ENCODE measurements at regions not wholly inside any gene's neighbourhood (a gene's known extent, or its start where the extent isn't known, plus 50 kb on each side); places are given as distances from the start of the nearest gene placed in this dataset.

DNA sequence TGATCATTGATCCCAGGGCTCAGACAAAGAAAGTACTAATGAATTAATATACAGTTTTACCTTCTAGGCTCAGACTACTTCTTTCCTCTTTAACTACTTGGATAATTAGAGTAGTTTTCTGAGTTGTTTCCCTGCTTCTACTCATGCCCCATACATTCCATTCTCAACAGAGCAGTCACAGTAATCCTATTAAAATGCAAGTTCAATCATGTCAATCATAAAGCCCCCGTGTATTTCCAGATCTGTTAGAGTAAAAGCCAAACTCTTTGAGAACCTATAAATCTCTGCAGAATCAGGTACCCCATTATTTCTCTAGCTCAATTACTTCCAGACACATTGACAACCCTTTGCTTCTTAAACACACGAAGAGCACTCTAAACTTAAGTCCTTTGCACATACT lies 242.1 kb upstream of the PRMT6 start:
- ChIA-PET CTCF (no interaction called here), POLR2A (no interaction called here)
- no peaks in the 10 kb centered on the region for H3K4me1 Mint-ChIP-seq
- ATAC-seq (ENCODE audit: low read depth) (no peak), DNase-seq (no peak)
- no peaks in the 10 kb centered on the region for H3K27me3 Mint-ChIP-seq
- H3K9me3 Mint-ChIP-seq: peaks cover 7% of the 10 kb centered on the region
- no peak for TF ChIP-seq CTCF (IDR thresholded peaks at IDR 0.05)
- H3K4me3 Mint-ChIP-seq: no peak overlapping the region
- H3K27ac Mint-ChIP-seq: no peak overlapping the region
- H3K36me3 Mint-ChIP-seq (ENCODE audit: low read depth): no peaks in the 10 kb centered on the region
- intact Hi-C loops (cut with micrococcal nuclease): no loop called here

- H3K27ac Mint-ChIP-seq: no peak overlapping the region
- POLR2A ChIA-PET: no interaction called here
- CTCF ChIA-PET: no interaction called here
- no peak for TF ChIP-seq CTCF (IDR thresholded peaks at IDR 0.05)
- DNase-seq (no peak), ATAC-seq (ENCODE audit: low read depth) (no peak)
- no peak overlapping the region for H3K4me3 Mint-ChIP-seq
- intact Hi-C loops (cut with micrococcal nuclease): no loop called here
- no peaks in the 10 kb centered on the region for H3K9me3 Mint-ChIP-seq
- no peaks in the 10 kb centered on the region for H3K4me1 Mint-ChIP-seq
- H3K27me3 Mint-ChIP-seq: no peaks in the 10 kb centered on the region
- H3K36me3 Mint-ChIP-seq (ENCODE audit: low read depth): no peaks in the 10 kb centered on the region
Observed at GRCh38 chr1:106817575-106817974, 238.9 kb upstream of the PRMT6 start.

DNA sequence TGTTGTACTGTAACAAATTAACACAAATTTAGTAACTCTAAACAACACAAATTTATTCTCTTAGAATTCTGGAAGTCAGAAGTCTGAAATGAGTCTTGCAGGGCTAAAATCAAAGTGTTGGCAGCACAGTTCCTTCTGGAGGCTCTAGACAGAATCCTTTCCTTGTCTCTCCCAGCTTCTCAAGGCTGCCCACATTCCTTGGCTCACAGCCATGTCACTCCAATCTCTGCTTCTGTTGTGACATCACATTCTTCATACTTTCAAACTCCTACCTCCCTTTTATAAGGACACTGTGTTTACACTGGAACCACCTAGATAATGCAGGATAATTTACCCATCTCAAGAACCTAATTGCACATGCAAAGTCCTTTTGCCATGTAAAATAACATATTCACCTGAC lies 225.0 kb upstream of the PRMT6 start:
- POLR2A ChIA-PET: no interaction called here

DNA sequence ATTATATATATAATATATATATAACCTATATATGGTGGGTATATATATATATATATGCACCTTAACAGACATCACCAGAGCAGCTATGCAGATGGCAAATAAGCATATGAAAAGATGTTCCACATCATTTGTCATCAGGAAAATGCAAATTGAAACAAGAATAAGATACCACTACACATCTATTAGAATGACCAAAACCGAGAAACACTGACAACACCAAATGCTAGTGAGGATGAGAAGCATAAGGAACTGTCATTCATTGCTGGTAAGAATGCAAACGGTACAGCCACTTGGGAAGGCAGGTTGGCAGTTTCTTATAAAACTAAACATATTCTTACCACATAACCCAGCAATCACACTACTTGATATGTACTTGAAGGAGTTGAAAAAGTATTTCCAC lies 219.8 kb upstream of the PRMT6 start:
- POLR2A ChIA-PET: no interaction called here
- Mint-ChIP-seq H3K27me3 (no peaks in the 10 kb centered on the region), H3K4me3 (no peak overlapping the region), H3K4me1 (no peaks in the 10 kb centered on the region), H3K27ac (no peak overlapping the region), H3K36me3 (ENCODE audit: low read depth) (no peaks in the 10 kb centered on the region), H3K9me3 (no peaks in the 10 kb centered on the region)
- no peak for TF ChIP-seq CTCF (IDR thresholded peaks at IDR 0.05)
- intact Hi-C loops (cut with micrococcal nuclease): no loop called here
- ATAC-seq (ENCODE audit: low read depth): no peak
- CTCF ChIA-PET: no interaction called here
- no peak for DNase-seq

More for the DNA sequence above, 225.0 kb upstream of the PRMT6 start:
- no peak for TF ChIP-seq CTCF (IDR thresholded peaks at IDR 0.05)
- H3K4me3 Mint-ChIP-seq: no peak overlapping the region
- peaks cover 2% of the 10 kb centered on the region for H3K9me3 Mint-ChIP-seq
- CTCF ChIA-PET: no interaction called here
- H3K4me1 Mint-ChIP-seq: no peaks in the 10 kb centered on the region
- H3K27ac Mint-ChIP-seq: no peak overlapping the region
- H3K36me3 Mint-ChIP-seq (ENCODE audit: low read depth): no peaks in the 10 kb centered on the region
- H3K27me3 Mint-ChIP-seq: peaks cover 2% of the 10 kb centered on the region
- no peak for ATAC-seq (ENCODE audit: low read depth)
- DNase-seq: no peak
- intact Hi-C loops (cut with micrococcal nuclease): no loop called here

DNA sequence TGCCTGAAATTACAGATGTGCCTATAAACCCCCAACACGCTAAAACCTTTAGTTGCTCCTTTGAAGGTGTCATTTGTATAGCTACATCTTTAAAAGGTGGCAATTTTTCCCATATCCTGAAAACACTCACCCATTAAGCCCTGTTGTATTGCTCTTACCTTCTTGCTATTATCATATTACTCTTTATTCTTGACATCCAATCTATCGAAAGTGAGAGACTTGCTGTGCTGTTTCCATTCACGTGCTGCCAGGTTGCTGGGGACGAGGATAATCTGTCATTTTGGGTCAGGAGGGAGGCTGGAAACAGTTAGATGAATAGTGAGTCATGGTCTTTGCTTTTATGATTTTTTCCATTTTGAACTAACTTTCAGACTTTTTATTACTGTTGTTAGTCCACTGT lies 213.0 kb upstream of the PRMT6 start:
- intact Hi-C loops (cut with micrococcal nuclease): no loop called here
- peaks cover 3% of the 10 kb centered on the region for H3K27me3 Mint-ChIP-seq
- CTCF ChIA-PET: no interaction called here

More for the DNA sequence above, 213.0 kb upstream of the PRMT6 start:
- POLR2A ChIA-PET: no interaction called here
- Mint-ChIP-seq H3K4me3 (no peak overlapping the region), H3K36me3 (ENCODE audit: low read depth) (no peaks in the 10 kb centered on the region), H3K4me1 (no peaks in the 10 kb centered on the region), H3K27ac (no peak overlapping the region), H3K9me3 (no peaks in the 10 kb centered on the region)
- TF ChIP-seq CTCF (IDR thresholded peaks at IDR 0.05): no peak
- no peak for DNase-seq
- ATAC-seq (ENCODE audit: low read depth): no peak

All from activated B cell treated with CpG ODN at 0.5 μM for 24 hours (primary cell).